Activated T-helper 1 cell treated with anti-CD3 and anti-CD28 coated beads, Interleukin-2, amount 50 U/mL, for 16 hours (primary cell): ENCODE measurements at regions not wholly inside any gene's neighbourhood (a gene's known extent, or its start where the extent isn't known, plus 50 kb on each side); places are given as distances from the start of the nearest gene placed in this dataset.
"Not testable (repeated sequence)": the region's sequence is repeated elsewhere in the genome, so short reads cannot be mapped to it uniquely, and the experiment has no call there.

ENCODE experiments used
- DNase-seq, 2 donors: peaks; one replicate each; pipeline ENCODE4 v3.0.0-alpha.2; 2020; ENCODE audit warnings: low read depth in 1 of 2, low spot score in 1 of 2

GRCh38 chr7:92976931-92977330 is 140.6 kb upstream of the CDK6 start:
- no peak for DNase-seq

GRCh38 chr7:92973974-92974373 is 137.6 kb upstream of the CDK6 start:
- DNase-seq, result no peak

GRCh38 chr7:92973293-92973731 is 136.9 kb upstream of the CDK6 start:
- DNase-seq, result no peak

GRCh38 chr7:92972441-92972840 is 136.1 kb upstream of the CDK6 start:
- DNase-seq, result no peak

GRCh38 chr7:92969061-92969460 is 132.7 kb upstream of the CDK6 start:
- DNase-seq, result no peak

GRCh38 chr7:92968502-92968901 is 132.1 kb upstream of the CDK6 start:
- DNase-seq, result no peak

GRCh38 chr7:92967238-92967637 is 130.9 kb upstream of the CDK6 start:
- DNase-seq, result no peak

GRCh38 chr7:92964141-92964540 is 127.8 kb upstream of the CDK6 start:
- no peak for DNase-seq

GRCh38 chr7:92963566-92963965 is 127.2 kb upstream of the CDK6 start:
- no peak for DNase-seq

GRCh38 chr7:92961961-92962360 is 125.6 kb upstream of the CDK6 start:
- DNase-seq, result no peak

- no peak for DNase-seq
Measured at GRCh38 chr7:92956575-92956974, 120.2 kb upstream of the CDK6 start.

GRCh38 chr7:92955081-92955480 is 118.7 kb upstream of the CDK6 start:
- DNase-seq, result no peak

- no peak for DNase-seq
Measured at GRCh38 chr7:92953657-92954056, 117.3 kb upstream of the CDK6 start.

GRCh38 chr7:92949748-92950147 is 113.4 kb upstream of the CDK6 start:
- DNase-seq, result no peak

- DNase-seq, result no peak
Measured at GRCh38 chr7:92945840-92946239, 109.5 kb upstream of the CDK6 start.

GRCh38 chr7:92944633-92945032 is 108.3 kb upstream of the CDK6 start:
- no peak for DNase-seq

GRCh38 chr7:92942706-92943105 is 106.3 kb upstream of the CDK6 start:
- DNase-seq, result not testable (repeated sequence)

- no peak for DNase-seq
Measured at GRCh38 chr7:92939666-92940360, 103.4 kb upstream of the CDK6 start.

GRCh38 chr7:92934096-92934495 is 97.7 kb upstream of the CDK6 start:
- no peak for DNase-seq

GRCh38 chr7:92932450-92932849 is 96.1 kb upstream of the CDK6 start:
- no peak for DNase-seq

GRCh38 chr7:92930404-92930803 is 94.0 kb upstream of the CDK6 start:
- DNase-seq, result no peak

GRCh38 chr7:92926697-92927044 is 90.3 kb upstream of the CDK6 start:
- DNase-seq, result no peak

- no peak for DNase-seq
Measured at GRCh38 chr7:92925876-92926696, 89.7 kb upstream of the CDK6 start.
